SW 1271 (cell line): ENCODE measurements at regions not wholly inside any gene's neighbourhood (a gene's known extent, or its start where the extent isn't known, plus 50 kb on each side); places are given as distances from the start of the nearest gene placed in this dataset.

Experiments
- DNase-seq, 2 experiments: peaks; one replicate each; lab custom pipeline; 2025; lab: John Stamatoyannopoulos, UW

DNA sequence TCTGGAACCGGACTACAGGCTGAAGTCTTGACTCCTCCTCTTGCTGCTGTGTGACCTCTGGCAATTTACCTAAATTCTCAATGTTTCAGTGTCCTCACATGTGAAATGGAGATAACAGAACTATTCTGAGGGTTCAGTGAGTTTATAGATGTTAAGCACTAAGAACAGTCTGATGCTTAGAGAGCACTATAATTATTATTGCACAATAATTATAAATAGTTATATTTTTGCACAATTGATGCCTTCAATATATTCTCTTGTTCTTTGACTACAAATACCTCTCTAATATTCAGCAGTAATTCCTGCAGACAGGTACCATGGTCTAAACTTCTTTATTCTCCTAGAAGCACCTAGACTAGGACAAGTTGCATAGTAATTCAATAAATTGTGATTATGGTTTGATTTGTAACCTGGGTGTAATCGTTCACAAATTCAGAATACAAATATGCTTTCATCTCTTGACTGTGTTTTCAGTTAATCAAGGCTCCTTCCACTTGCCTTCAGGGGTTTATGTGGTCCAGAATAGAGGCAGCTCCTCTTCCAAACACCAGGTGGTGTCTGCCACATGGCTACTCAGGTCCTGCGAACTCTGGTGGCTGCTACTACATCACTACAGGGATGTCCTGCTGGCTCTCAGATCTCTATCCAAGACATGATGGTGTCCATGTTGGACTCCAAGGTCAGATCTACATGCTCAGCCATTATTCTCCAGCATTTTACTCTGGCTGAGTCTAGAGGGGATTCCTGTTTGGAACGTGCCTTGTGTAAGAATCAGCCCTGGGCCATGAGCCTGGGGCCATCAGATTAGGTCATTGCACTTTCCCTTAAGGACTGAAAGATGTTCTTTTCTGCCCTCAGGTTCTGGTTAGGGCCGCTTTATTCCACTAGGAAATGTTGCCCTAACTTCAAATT lies 103.4 kb downstream of the QRFPR start:
- DNase-seq, result no peak

DNA sequence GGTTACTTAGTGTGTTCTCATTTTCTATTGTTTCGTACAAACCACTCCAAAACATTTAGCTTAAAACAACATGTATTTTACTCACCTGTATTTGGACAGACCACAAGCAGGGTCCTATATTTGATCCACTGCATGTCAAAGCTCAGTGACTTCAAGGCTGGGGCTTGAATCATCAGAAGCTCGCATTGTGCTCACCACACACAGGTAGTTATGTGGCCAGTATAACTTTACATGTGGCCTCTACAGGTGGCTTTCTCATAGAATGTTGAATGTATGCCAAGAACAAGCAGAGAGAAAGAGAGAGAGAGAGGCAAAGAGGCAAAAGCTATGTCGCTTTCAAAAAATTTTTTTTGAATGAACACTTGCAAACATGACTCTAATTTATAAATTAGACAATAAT lies 107.6 kb downstream of the QRFPR start:
- DNase-seq, result no peak

DNA sequence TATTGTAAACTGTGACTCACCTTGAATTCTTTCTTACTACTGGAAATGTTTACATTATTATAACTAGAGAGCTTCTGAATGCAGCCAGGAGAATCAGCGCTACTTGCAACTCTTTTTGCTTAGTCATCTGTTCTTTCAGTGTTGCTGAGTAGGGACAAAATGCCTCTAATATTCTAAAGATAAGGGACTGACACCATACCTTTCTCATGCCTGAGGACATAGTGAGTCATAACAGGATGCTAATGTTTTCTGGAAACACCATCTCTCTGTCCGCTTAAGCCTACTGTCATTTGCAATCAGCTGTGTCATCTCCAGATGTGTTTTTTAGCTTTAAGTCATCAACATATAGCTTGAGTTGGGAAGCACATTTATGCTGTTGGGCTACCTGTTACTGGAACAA lies 108.3 kb downstream of the QRFPR start:
- peak in 1 of 2 experiments; percentile 13 for DNase-seq

DNA sequence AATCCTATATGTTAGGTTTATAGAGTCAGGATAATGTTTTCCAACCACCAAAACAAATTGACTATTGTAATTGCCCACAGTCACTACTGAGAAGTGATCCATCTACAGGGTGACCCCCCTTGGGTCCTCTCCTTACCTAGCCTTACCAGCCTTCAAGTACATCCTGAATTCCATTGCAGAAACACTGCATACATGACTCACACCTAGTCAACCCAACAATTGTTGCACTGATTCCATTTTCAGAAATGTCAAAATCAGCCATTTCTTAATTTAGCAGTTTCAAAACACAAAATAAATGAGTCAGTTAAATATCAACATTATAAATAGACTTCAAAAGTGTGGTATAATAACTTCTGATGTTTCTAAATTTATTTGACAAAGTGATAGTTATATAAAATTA lies 106.3 kb upstream of the TNIP3 start:
- DNase-seq, result no peak

DNA sequence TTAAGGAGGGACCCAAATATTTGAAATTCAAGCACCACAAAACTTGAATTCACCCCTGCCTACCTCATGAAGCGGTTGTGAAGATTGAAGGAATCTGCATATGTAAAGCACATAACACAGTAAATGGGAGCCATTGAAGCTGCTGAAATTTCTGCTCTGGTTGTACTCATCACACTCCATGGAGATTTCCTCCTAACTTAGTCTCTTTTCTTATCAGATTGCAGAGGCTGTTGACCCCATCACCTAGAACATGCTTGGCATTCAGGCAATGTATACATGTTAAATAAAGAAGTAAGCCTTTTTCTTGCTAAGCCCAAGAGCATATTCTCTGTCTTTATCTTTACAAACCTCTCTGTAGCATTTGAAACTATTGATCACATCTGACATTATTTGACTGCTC lies 104.9 kb upstream of the TNIP3 start:
- no peak for DNase-seq

DNA sequence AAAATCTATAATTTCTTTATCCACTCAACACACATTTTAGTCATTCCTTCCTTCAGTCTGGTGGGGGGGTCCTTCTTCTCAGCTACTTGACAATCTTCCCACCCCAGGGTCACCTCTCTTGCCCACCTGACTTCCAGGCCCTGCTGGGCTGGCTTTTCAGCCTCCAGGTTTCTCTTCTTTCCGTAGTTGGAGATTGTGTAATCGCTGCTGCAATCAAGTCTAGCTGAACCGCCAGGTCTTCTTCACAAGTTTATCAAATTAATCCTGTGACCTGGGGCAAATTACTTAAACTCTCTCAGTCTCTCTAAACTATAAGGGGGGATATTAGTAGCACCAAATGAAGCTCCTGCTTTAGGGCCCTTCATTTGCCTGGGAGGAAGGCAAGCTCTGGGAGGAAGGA lies 102.9 kb upstream of the TNIP3 start:
- no peak for DNase-seq

DNA sequence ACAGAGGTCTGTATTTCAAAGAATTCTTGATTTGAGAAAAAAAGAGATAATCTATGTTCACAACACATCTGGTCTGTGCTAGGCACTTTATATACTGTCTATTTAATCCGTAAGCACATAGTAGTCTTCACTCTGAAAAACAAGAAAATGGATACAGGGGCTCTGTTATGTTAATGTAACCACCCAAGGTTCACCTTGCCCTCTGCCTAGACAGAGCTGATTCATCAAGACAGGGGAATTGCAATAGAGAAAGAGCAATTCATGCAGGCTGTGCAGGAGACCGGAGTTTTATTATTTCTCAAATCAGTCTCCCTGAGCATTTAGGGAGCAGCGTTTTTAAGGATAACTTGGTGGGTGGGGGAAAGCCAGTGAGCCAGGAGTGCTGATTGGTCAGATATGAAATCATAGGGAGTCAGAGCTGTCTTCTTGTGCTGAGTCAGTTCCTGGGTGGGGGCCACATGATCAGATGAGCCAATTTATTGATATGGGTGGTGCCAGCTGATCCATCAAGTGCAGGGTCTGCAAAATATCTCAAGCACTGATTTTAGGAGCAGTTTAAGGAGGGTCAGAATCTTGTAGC lies 92.9 kb upstream of the TNIP3 start:
- no peak for DNase-seq

DNA sequence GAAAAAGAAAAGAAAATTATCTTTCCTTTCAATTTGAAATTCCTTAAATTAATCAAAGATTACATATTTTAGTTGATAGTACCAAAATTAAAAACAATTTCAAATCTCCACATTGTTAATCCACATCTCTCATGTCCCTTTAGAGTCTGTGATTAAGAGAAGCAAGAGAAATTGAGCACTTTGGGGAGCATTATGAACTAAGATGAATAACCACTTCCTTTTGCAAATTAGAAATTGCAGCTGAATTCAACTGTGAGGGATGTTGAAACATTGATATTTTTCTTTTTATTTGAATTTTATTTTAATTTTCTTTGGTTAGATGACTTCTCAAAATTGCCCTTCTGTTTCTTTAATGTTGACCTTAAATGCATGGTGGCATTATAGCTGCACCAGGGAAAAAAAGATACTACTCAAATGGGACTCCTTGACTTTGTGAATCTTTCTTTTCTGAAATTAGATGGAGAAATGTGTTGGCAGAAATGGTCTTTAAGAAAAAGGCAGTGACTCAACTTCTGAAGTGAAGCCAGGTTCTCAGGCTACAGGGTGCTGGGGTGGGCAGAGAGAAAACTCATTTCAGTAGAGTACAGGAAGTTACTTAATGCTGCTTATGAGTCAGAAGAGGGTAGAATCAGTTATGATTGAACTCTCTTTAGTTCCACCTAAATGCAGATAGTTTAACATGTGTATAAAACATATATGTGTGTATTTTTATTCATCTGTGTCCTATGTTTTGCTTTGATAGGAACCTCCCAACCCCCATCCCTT lies 92.0 kb upstream of the TNIP3 start:
- DNase-seq, result peak in 1 of 2 experiments; percentile 70

DNA sequence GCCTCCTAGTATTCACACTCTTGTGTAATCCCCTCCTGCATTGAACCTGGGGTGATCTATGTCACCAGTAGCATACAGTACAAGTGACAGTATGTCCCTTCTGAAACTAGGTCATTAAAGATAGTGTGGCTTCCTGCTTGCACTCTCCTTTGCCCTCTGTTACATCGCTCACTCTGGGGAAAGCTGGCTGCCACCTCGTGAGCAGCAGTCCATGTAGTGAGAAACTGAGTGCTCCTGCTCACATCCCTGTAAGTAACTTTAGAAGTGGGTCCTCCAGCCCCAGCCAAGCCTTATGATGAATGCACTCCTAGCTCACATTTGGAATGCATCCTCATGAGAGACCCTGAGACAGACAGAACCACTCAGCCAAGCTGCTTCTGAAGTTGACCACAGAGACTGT lies 89.8 kb upstream of the TNIP3 start:
- DNase-seq, result no peak

DNA sequence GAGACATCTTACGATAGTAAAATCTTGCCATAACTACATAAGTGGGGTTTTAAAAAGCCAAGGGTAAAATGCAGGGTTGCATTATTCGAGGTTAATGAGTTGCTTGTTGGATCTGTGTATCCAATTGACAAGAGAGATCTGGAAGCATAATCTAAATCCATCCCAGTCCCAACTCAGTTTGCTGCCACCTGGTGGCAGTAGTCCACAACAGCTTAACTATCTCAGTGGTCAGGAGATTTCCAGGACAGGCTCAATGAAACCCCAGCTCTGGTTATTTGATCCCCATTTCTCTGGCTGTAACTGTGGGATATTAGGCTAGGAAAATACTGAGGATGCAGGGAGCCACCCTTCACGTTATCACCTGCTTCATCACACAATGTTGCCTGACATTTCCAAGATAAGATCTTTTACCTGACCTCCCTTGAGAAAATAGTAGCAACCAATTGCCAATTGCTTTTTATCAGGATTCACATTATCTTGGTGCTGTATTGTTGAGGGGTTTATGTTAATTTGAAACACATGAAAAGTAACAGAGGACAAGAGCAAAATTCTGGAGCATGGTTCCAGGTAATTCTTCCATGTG lies 88.2 kb upstream of the TNIP3 start:
- peak in 1 of 2 experiments; percentile 34 for DNase-seq

DNA sequence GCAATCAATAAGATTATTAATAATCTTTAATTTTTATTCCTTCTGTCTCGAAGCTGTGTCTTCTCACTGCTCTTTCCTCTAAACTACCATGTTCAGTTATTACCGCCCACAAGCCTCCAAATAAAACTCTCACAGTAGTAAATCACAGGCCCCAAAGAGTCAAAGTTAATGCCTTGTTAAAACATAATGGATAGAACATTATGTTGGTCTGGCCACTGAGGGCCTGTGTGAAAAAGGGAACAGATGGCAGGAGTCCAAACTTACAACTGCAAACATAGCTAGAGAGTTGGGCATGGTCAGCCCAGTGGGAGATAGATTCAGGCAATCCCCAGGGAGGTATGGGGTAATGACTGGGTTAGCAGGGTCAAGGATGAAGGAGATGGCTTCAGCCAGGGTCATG lies 84.6 kb upstream of the TNIP3 start:
- no peak for DNase-seq

DNA sequence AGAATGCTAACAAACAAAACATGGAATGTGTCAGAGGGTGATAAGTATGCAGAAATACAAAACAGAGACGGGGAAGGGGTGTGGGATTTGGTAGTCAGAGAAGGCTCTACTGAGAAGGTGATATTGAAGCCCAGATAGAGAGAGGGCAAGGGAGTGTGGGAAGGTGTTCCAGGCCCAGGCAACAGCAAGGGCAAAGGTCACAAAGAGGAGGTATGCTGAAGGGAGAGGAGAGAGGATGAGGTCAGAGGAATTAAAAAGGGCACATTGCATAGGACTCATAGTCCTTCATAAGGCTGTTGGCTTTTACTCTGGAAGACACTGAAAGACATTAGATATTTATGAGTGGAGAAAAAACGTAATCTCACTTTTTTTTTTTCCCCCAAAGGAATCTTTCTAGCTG lies 82.6 kb upstream of the TNIP3 start:
- no peak for DNase-seq

DNA sequence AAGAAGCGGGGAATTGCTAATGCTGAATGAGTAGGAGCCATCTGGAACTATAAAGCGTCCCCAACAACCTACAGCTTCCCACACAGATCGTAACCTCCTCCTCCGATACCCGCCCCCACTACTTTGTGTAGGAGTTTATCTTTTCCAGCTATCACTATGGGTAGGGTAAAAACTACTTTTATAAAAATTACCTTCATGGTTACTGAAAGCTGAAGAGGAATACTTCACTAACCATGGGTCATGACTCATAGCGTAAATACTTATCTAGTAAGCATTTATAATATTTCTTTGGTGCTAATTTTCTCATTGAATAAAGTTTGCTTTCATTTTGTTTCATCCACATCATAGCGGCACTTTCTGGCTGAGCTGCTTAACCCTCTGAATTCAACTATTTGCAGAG lies 79.4 kb upstream of the TNIP3 start:
- no peak for DNase-seq

DNA sequence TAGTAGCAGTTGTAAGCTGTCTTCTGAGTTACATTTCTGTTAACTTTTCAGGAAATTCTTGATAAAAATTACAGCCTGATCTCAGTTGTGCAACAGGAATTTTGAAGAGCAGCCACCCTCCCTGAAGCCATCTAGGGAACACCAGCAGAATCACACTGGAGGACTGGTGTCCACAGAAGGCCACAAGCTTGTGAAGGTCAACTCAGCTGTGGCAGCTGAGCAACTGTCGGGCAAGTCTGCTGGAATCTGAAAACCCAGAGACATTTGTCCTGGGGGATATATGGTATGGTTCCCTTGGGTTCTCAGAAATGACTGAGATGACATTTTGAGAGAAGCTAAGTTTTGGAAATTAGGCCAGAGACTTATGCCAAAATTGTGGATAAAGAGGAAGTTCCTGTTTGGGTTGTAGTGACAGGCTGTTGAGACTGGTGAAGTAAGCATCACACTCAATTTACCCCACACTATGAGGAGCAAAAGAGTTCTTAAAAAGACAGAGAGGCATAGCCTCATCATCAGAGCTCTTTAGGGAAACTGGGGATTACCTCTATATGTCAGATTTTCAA lies 78.1 kb upstream of the TNIP3 start:
- DNase-seq, result no peak

DNA sequence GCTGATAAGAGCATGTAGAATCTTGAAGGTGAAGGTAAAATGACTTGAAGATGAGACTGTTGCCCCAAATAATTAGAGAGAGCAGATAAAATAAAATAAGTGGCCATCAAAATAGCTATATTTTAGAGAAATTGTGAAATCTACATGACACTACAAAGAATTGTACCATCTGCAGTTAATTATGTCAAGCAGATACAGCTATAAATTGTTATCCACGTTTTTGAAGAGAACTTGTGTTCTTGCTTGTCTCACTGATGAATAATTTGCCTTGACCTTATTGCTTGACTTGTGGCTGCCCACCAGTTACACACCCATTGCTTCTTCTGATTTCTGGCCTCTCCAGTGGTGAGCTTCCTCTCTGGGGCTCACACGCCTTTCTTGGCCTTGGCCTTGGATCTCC lies 75.8 kb upstream of the TNIP3 start:
- DNase-seq, result no peak

DNA sequence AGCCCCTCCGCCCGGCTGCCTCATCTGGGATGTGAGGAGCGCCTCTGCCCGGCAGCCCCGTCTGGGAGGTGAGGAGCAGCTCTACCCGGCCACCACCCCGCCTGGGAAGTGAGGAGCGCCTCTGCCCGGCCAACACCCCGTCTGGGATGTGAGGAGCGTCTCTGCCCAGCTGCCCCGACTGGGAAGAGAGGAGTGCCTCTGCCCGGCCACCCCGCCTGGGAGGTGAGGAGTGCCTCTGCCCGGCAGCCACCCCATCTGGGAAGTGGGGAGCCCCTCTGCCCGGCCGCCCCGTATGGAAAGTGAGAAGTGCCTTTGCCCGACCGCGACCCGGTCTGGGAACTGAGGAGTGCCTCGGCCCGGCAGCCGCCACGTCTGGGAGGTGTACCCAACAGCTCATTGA lies 74.3 kb upstream of the TNIP3 start:
- no peak for DNase-seq

DNA sequence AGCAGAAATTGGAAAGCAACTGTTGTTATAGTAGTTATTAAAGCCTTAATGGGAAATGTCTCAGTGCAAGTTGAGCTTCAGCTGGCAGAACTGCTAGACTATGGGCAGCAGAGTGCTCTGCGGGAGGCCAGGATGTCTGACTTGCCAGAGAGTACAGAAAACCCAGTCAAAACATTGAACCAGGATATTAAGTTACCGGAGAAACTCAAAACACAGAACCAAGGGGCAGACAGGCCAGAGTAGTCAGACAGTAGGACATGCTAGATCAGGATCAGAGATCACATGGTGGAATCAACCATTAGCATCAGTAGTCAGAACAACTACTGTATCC lies 72.9 kb upstream of the TNIP3 start:
- no peak for DNase-seq

DNA sequence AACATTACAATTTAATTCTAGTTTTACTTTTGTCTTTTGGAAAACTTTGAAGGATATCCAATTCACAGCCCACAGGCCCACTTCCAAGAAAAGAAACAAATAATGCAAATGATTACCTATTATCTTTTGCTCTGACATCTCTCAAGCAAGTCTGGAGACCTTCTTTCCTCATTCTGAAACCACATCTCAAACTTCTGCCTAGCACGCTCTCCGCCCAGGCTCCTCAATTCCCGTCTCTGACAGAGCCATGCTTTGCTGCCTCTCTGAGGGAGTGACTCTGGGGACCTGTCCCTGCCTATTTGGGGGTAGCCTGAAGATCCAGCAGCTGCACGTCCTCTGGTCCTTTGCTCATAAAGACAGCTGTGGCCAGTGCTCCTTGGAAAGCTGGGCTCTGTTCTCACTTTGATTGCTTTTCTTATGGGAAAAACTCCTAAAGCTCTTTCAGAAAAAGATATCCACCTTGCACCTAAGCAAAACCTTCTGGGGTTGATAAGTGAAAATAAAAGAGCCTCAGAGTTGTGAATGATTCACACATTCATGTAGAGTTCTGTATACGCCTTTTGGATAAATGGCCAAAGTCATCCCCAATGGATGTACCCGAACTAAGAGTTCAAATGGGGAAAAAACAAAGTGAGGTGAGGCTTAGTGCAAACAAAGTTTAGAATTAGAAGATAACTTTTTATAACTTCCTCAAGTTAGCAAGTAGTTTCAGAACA lies 72.4 kb upstream of the TNIP3 start:
- no peak for DNase-seq

DNA sequence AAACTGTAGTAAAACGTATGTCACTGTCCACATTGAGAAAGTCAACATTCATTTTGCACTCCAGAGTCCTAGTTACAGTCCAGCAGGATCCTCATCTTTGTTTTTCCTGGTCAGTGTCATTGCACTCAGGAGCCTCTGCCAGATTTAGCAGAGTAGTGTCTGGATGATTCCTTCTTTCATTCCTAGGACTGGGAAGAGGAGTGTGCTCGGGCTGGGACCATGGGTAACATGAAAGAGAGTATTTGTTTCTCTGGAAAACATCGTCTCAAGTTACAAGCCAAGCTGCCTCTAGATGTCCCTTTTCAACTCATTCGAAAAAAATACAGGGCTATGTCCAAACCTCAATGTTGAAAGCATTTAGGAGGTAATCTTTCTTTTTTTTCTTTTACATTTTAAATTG lies 69.9 kb upstream of the TNIP3 start:
- no peak for DNase-seq

DNA sequence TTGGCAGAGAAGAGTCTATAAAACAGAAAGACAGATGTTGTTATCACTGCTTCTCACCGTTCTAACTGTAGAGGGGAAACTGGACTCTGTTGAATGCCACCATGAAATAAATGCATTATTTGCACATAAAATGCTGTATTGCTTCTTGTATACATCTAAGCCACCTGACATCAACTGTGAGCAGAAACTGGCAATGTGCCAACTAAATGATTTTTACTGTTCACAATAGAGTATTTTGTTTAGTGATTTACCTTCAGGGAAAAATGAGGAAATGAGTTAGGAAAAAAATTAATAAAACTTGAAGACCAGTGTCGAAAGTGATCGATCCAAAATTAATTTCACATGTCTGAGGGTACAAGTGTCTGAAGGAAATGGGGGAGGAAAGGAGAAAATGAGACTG lies 65.9 kb upstream of the TNIP3 start:
- no peak for DNase-seq

DNA sequence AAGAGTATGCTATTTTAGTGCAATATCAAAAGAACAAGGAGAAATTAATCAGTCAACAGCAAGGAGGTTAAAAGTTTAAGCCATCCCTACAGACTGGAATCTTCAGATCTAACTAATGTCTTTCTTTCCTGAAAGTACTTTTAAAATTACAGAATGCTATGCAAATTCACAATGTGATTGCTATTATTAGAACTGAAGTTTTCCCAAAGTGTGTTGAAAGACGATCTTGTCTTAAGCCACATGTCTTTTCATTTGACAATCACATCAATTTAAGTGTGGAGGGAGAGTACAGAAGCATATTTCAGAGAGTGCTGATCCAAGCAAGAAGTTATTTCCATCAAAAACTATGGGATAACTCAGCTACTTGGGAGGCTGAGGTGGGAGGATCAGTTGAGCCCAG lies 64.7 kb upstream of the TNIP3 start:
- DNase-seq, result no peak

DNA sequence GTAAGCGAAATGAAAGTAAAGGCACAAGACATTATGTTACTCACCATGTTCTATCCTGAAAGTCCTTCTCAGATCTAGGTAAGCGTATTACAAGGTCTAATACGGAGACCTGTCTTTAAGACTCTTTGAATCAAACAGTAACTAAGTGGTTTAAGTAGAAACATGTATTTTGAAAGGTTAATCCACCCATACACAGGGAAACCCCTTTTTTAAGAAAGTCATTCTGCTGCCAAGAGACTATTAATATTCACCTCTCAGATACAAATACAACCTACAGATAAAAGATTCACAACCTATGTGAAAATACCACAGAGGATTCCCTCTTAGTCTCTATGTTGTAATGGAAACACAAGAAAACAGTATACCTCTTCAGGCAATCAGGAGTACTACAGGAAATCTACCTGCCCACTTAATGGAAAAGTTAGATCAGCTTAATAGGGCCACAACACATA lies 63.2 kb upstream of the TNIP3 start:
- no peak for DNase-seq
